Keratinocyte (primary cell): ENCODE measurements at regions not wholly inside any gene's neighbourhood (a gene's known extent, or its start where the extent isn't known, plus 50 kb on each side); places are given as distances from the start of the nearest gene placed in this dataset.

Source experiments
- EZH2 ChIP-seq: IDR thresholded peaks from one replicate; pipeline ENCODE4 v1.6.1; 2012; ENCODE audit warnings: inconsistent platforms, mild to moderate bottlenecking, low read length, moderate library complexity
- TF ChIP-seq, protein P1 (sequence below), 3 experiments: IDR thresholded peaks in 1 of 3; conservative IDR thresholded peaks in 1 of 3; optimal IDR thresholded peaks in 1 of 3; 2 replicates in 2 of 3; 3 replicates in 1 of 3; pipeline versions ENCODE3 to v1.5.1; 2011; ENCODE audit warnings: low read length in 3 of 3, mild to moderate bottlenecking in 3 of 3, moderate library complexity in 2 of 3, control low read depth in 1 of 3, inconsistent platforms in 1 of 3; ENCODE audit not compliant: insufficient read depth in 2 of 3; ENCODE audit errors: extremely low read depth in 1 of 3

- TF ChIP-seq, protein P1, sequence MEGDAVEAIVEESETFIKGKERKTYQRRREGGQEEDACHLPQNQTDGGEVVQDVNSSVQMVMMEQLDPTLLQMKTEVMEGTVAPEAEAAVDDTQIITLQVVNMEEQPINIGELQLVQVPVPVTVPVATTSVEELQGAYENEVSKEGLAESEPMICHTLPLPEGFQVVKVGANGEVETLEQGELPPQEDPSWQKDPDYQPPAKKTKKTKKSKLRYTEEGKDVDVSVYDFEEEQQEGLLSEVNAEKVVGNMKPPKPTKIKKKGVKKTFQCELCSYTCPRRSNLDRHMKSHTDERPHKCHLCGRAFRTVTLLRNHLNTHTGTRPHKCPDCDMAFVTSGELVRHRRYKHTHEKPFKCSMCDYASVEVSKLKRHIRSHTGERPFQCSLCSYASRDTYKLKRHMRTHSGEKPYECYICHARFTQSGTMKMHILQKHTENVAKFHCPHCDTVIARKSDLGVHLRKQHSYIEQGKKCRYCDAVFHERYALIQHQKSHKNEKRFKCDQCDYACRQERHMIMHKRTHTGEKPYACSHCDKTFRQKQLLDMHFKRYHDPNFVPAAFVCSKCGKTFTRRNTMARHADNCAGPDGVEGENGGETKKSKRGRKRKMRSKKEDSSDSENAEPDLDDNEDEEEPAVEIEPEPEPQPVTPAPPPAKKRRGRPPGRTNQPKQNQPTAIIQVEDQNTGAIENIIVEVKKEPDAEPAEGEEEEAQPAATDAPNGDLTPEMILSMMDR (optimal IDR thresholded peaks at IDR 0.05 in 1 of 3, IDR thresholded peaks at IDR 0.05 in 1 of 3, conservative IDR thresholded peaks at IDR 0.05 in 1 of 3; ENCODE audit: extremely low read depth in 1 of 3, insufficient read depth in 2 of 3, low read length in 3 of 3), result no peak
- TF ChIP-seq EZH2, result no peak
Measured at GRCh38 chr6:144737998-144738397, 452.9 kb downstream of the UTRN start.
